Panc1 (cell line): ENCODE measurements at regions not wholly inside any gene's neighbourhood (a gene's known extent, or its start where the extent isn't known, plus 50 kb on each side); places are given as distances from the start of the nearest gene placed in this dataset.

Experiments
- CTCF ChIP-seq: fragments of 450-650 bp; IDR thresholded peaks from 2 replicates; pipeline ENCODE4 v1.5.1; 2017; ENCODE audit warnings: mild to moderate bottlenecking
- POLR2AphosphoS5 ChIP-seq: IDR thresholded peaks from 2 replicates; pipeline ENCODE4 v1.6.1; 2012; ENCODE audit warnings: mild to moderate bottlenecking, low read depth, low read length, moderate library complexity
- SIN3A ChIP-seq: IDR thresholded peaks from 2 replicates; pipeline ENCODE4 v1.6.1; 2012; ENCODE audit warnings: low read depth, mild to moderate bottlenecking, low read length, moderate library complexity, borderline replicate concordance; ENCODE audit not compliant: insufficient read depth
- TF ChIP-seq, protein P1 (sequence below), 2 experiments: IDR thresholded peaks; 2 replicates each; pipeline ENCODE4 v1.6.1; 2011 to 2012; ENCODE audit warnings: low read depth in 2 of 2, control low read depth in 1 of 2, low read length in 1 of 2, mild to moderate bottlenecking in 1 of 2, moderate library complexity in 1 of 2; ENCODE audit not compliant: insufficient read depth in 1 of 2

GRCh38 chr11:87560352-87560751, 522.6 kb downstream of the TMEM135 start:
- TF ChIP-seq POLR2AphosphoS5 (no peak), CTCF (no peak), SIN3A (no peak)
- TF ChIP-seq, protein P1, sequence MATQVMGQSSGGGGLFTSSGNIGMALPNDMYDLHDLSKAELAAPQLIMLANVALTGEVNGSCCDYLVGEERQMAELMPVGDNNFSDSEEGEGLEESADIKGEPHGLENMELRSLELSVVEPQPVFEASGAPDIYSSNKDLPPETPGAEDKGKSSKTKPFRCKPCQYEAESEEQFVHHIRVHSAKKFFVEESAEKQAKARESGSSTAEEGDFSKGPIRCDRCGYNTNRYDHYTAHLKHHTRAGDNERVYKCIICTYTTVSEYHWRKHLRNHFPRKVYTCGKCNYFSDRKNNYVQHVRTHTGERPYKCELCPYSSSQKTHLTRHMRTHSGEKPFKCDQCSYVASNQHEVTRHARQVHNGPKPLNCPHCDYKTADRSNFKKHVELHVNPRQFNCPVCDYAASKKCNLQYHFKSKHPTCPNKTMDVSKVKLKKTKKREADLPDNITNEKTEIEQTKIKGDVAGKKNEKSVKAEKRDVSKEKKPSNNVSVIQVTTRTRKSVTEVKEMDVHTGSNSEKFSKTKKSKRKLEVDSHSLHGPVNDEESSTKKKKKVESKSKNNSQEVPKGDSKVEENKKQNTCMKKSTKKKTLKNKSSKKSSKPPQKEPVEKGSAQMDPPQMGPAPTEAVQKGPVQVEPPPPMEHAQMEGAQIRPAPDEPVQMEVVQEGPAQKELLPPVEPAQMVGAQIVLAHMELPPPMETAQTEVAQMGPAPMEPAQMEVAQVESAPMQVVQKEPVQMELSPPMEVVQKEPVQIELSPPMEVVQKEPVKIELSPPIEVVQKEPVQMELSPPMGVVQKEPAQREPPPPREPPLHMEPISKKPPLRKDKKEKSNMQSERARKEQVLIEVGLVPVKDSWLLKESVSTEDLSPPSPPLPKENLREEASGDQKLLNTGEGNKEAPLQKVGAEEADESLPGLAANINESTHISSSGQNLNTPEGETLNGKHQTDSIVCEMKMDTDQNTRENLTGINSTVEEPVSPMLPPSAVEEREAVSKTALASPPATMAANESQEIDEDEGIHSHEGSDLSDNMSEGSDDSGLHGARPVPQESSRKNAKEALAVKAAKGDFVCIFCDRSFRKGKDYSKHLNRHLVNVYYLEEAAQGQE (IDR thresholded peaks at IDR 0.05; ENCODE audit: insufficient read depth in 1 of 2, low read depth in 2 of 2, low read length in 1 of 2) = no peak
